ENCODE measurements at regions not wholly inside any gene's neighbourhood (a gene's known extent, or its start where the extent isn't known, plus 50 kb on each side); places are given as distances from the start of the nearest gene placed in this dataset.

- DNase-seq (ENCODE audit: low read depth) = no peak
- no peak for TF ChIP-seq CTCF (conservative IDR thresholded peaks at IDR 0.05; ENCODE audit: low read depth, low read length)
- no peak overlapping the region for H3K4me3 ChIP-seq (ENCODE audit: low read length)
Measured at GRCh38 chr2:6578416-6578815, 287.3 kb downstream of the CMPK2 start.

- H3K4me3 ChIP-seq (ENCODE audit: low read length) = no peak overlapping the region
- no peak for DNase-seq (ENCODE audit: low read depth)
- no peak for TF ChIP-seq CTCF (conservative IDR thresholded peaks at IDR 0.05; ENCODE audit: low read depth, low read length)
Measured at GRCh38 chr2:6579281-6579680, 286.4 kb downstream of the CMPK2 start.

GRCh38 chr2:6580982-6581381 lies 284.7 kb downstream of the CMPK2 start:
- no peak for TF ChIP-seq CTCF (conservative IDR thresholded peaks at IDR 0.05; ENCODE audit: low read depth, low read length)
- no peak overlapping the region for H3K4me3 ChIP-seq (ENCODE audit: low read length)
- DNase-seq (ENCODE audit: low read depth) = no peak

- DNase-seq (ENCODE audit: low read depth) = no peak
- no peak overlapping the region for H3K4me3 ChIP-seq (ENCODE audit: low read length)
- TF ChIP-seq CTCF (conservative IDR thresholded peaks at IDR 0.05; ENCODE audit: low read depth, low read length) = no peak
Measured at GRCh38 chr2:6589150-6589549, 276.6 kb downstream of the CMPK2 start.

GRCh38 chr2:6590442-6590841 lies 275.3 kb downstream of the CMPK2 start:
- DNase-seq (ENCODE audit: low read depth) = no peak
- H3K4me3 ChIP-seq (ENCODE audit: low read length) = no peak overlapping the region
- no peak for TF ChIP-seq CTCF (conservative IDR thresholded peaks at IDR 0.05; ENCODE audit: low read depth, low read length)

- DNase-seq (ENCODE audit: low read depth) = no peak
- H3K4me3 ChIP-seq (ENCODE audit: low read length) = no peak overlapping the region
- no peak for TF ChIP-seq CTCF (conservative IDR thresholded peaks at IDR 0.05; ENCODE audit: low read depth, low read length)
Measured at GRCh38 chr2:6602471-6602870, 263.2 kb downstream of the CMPK2 start.

GRCh38 chr2:6605836-6606505 lies 259.7 kb downstream of the CMPK2 start:
- DNase-seq (ENCODE audit: low read depth) = no peak
- TF ChIP-seq CTCF (conservative IDR thresholded peaks at IDR 0.05; ENCODE audit: low read depth, low read length) = no peak
- H3K4me3 ChIP-seq (ENCODE audit: low read length) = no peak overlapping the region

Measured in retinal pigment epithelial cell (primary cell).